HG03060 (cell line): ENCODE measurements at regions not wholly inside any gene's neighbourhood (a gene's known extent, or its start where the extent isn't known, plus 50 kb on each side); places are given as distances from the start of the nearest gene placed in this dataset.

ENCODE experiments used
- ATAC-seq: cut with Tn5 transposase; IDR thresholded peaks from one replicate; pipeline ENCODE4 v1.9.1; 2021; ENCODE audit warnings: low read depth, moderate number of reproducible peaks; ENCODE audit not compliant: unreplicated experiment

GRCh38 chr4:153034681-153035080 is 98.6 kb downstream of the FHDC1 start:
- ATAC-seq, result no peak

GRCh38 chr4:153036931-153037482 is 100.9 kb downstream of the FHDC1 start:
- no peak for ATAC-seq

GRCh38 chr4:153038623-153039311 is 102.6 kb downstream of the FHDC1 start:
- ATAC-seq, result no peak

GRCh38 chr4:153039542-153040185 is 103.5 kb downstream of the FHDC1 start:
- no peak for ATAC-seq

GRCh38 chr4:153040677-153041076 is 104.6 kb downstream of the FHDC1 start:
- ATAC-seq, result no peak

- no peak for ATAC-seq
Observed at GRCh38 chr4:153044036-153044435, 107.9 kb downstream of the FHDC1 start.

GRCh38 chr4:153045111-153045982 is 109.2 kb downstream of the FHDC1 start:
- ATAC-seq, result no peak

GRCh38 chr4:153058671-153059060 is 122.5 kb downstream of the FHDC1 start:
- ATAC-seq, result no peak

GRCh38 chr4:153060196-153060595 is 124.1 kb downstream of the FHDC1 start:
- no peak for ATAC-seq

- ATAC-seq, result no peak
Observed at GRCh38 chr4:153061971-153062370, 125.8 kb downstream of the FHDC1 start.

GRCh38 chr4:153062652-153063168 is 126.6 kb downstream of the FHDC1 start:
- no peak for ATAC-seq

- no peak for ATAC-seq
Observed at GRCh38 chr4:153063490-153063889, 127.4 kb downstream of the FHDC1 start.

GRCh38 chr4:153064571-153064970 is 128.4 kb downstream of the FHDC1 start:
- no peak for ATAC-seq

- ATAC-seq, result no peak
Observed at GRCh38 chr4:153065276-153065675, 129.2 kb downstream of the FHDC1 start.

GRCh38 chr4:153067376-153067775 is 131.3 kb downstream of the FHDC1 start:
- ATAC-seq, result no peak

- ATAC-seq, result no peak
Observed at GRCh38 chr4:153068751-153069150, 132.6 kb downstream of the FHDC1 start.

- no peak for ATAC-seq
Observed at GRCh38 chr4:153071958-153072598, 132.2 kb upstream of the TRIM2 start.

GRCh38 chr4:153072661-153073060 is 131.6 kb upstream of the TRIM2 start:
- ATAC-seq, result no peak

- ATAC-seq, result no peak
Observed at GRCh38 chr4:153074486-153074885, 129.8 kb upstream of the TRIM2 start.

GRCh38 chr4:153074936-153075630 is 129.2 kb upstream of the TRIM2 start:
- ATAC-seq, result no peak
